Stomach (tissue), 8 donors: ENCODE measurements at regions not wholly inside any gene's neighbourhood (a gene's known extent, or its start where the extent isn't known, plus 50 kb on each side); places are given as distances from the start of the nearest gene placed in this dataset.
A peak's percentile ranks its signal among the peaks of the same experiment; 100 is the strongest.

ENCODE experiments used
- DNase-seq, 2 donors: peaks; one replicate each; pipeline versions ENCODE4 v3.0.0 to v3.0.0-alpha.2; 2013 to 2019
- H3K27ac ChIP-seq, 5 donors: fragments of 200-600 bp in 4 of 5; sonication (generic) in 4 of 5; one replicate each; pipeline ENCODE4 v1.5.1; 2013 to 2019; ENCODE audit warnings: mild to moderate bottlenecking in 1 of 5, moderate library complexity in 1 of 5
- H3K27me3 ChIP-seq, 3 donors: fragments of 200-600 bp; sonication (generic); one replicate each; pipeline ENCODE4 v1.5.1; 2017 to 2019; ENCODE audit warnings: mixed run types in 1 of 3
- H3K36me3 ChIP-seq, 4 donors: fragments of 200-600 bp; sonication (generic); 1 replicate in 3 of 4; 2 replicates in 1 of 4; pipeline ENCODE4 v1.5.1; 2016 to 2019
- H3K4me1 ChIP-seq, 4 donors: fragments of 200-600 bp; sonication (generic); one replicate each; pipeline ENCODE4 v1.5.1; 2016 to 2019
- H3K4me3 ChIP-seq, 4 donors: fragments of 200-600 bp; sonication (generic) in 3 of 4; one replicate each; pipeline ENCODE4 v1.5.1; 2016 to 2019; ENCODE audit warnings: mild to moderate bottlenecking in 1 of 4
- H3K9me3 ChIP-seq, 4 donors: fragments of 200-600 bp; sonication (generic); one replicate each; pipeline ENCODE4 v1.5.1; 2016 to 2019
- EP300 ChIP-seq: sonication (generic); formaldehyde crosslinking; IDR thresholded peaks from one replicate; pipeline ENCODE4 v1.6.1; 2017; ENCODE audit warnings: antibody characterized with exemption
- POLR2A ChIP-seq, 4 donors: fragments of 450-650 bp; IDR thresholded peaks; one replicate each; pipeline ENCODE4 v1.6.1; 2016; ENCODE audit warnings: antibody characterized with exemption in 4 of 4, control low read depth in 2 of 4, mild to moderate bottlenecking in 1 of 4, moderate library complexity in 1 of 4
- POLR2AphosphoS5 ChIP-seq, 3 donors: sonication (generic); formaldehyde crosslinking; IDR thresholded peaks; one replicate each; pipeline ENCODE4 v1.6.1; 2016; ENCODE audit warnings: antibody characterized with exemption in 3 of 3
- WGBS, 5 donors: extraction: QIAGEN DNeasy Blood & Tissue Kit in 3 of 5; methylation state at CpG; one replicate each; pipeline versions ENCODE4 v1.1.5 to v1.1.7; 2013 to 2018; 5-methylcytosine and 5-hydroxymethylcytosine counted together
- intact Hi-C: fragments of 100-400 bp; cut with DNase I; formaldehyde crosslinking; loops from one replicate; pipeline ENCODE4 v1.15.1; 2023; ENCODE audit warnings: low total_unique reads
- TF ChIP-seq, protein P1 (sequence below), 7 experiments: fragments of 450-650 bp in 4 of 7; fragments of 200-600 bp in 3 of 7; sonication (generic) in 3 of 7; IDR thresholded peaks; one replicate each; pipeline ENCODE4 v1.5.1; 2016 to 2019; ENCODE audit warnings: antibody characterized with exemption in 7 of 7, control low read depth in 2 of 7, mild to moderate bottlenecking in 1 of 7
- donor health status: healthy with polysubstance abuse.
- donor health status: Bipolar disorder and iron deficiency.
- donor health status: healthy.

DNA sequence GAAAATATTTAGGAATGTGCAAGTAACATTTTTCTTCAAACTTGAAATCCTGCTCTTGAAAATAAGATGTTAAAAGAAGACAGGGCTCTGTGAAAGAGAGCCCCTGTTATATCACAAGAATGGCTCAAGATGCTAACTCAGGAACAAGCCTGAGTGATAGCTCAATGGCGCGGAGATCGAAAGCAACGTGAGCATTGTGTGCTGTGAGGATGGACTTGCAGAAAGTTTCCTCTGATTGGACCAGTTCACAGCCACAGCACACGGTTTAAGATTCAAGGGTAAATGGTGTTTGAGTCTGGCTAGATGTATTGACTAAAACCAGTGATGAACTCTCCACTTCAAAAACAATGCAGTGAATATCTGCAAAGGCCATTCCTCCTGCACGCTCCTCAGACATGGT lies 2387.0 kb downstream of the MAT2B start:
- H3K36me3 ChIP-seq, result no peaks in the 10 kb centered on the region
- 84 to 91% (median 88%) methylated on average over 6 of the region's 6 CpGs for WGBS, 5 donors
- intact Hi-C loops, result no loop called here
- no peak overlapping the region for H3K27ac ChIP-seq
- H3K9me3 ChIP-seq, result peaks cover 0 to 2% (median 0%) of the 10 kb centered on the region in 4 donors
- H3K4me1 ChIP-seq, result no peaks in the 10 kb centered on the region
- H3K27me3 ChIP-seq, result no peaks in the 10 kb centered on the region
- TF ChIP-seq EP300 (no peak), POLR2AphosphoS5 (IDR thresholded peaks at IDR 0.05) (no peak), POLR2A (IDR thresholded peaks at IDR 0.05) (no peak)
- TF ChIP-seq, protein P1, sequence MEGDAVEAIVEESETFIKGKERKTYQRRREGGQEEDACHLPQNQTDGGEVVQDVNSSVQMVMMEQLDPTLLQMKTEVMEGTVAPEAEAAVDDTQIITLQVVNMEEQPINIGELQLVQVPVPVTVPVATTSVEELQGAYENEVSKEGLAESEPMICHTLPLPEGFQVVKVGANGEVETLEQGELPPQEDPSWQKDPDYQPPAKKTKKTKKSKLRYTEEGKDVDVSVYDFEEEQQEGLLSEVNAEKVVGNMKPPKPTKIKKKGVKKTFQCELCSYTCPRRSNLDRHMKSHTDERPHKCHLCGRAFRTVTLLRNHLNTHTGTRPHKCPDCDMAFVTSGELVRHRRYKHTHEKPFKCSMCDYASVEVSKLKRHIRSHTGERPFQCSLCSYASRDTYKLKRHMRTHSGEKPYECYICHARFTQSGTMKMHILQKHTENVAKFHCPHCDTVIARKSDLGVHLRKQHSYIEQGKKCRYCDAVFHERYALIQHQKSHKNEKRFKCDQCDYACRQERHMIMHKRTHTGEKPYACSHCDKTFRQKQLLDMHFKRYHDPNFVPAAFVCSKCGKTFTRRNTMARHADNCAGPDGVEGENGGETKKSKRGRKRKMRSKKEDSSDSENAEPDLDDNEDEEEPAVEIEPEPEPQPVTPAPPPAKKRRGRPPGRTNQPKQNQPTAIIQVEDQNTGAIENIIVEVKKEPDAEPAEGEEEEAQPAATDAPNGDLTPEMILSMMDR (IDR thresholded peaks at IDR 0.05), result no peak
- H3K4me3 ChIP-seq, result no peak overlapping the region
- DNase-seq, result no peak

DNA sequence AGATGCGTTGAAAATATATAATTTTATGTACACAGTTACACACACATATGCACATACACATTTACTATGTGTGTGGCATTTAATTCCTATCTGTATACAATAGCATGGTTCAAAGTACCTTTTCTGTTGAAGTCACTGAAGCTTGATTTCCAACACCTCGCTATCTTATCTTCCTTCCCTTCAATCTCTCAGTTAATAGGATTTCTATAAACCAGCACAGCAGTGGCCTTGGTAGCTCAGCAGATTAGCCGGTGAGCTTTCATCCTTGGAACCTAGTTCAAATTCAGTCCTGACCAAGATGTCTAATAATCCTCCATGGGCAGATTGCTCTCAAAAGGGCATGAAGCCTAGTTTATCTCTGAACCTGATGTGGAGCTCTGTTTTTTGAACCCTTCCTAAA lies 2389.5 kb downstream of the MAT2B start:
- WGBS, 5 donors, result 30 to 52% (median 38%) methylated on average over 3 of the region's 3 CpGs
- Histone ChIP-seq H3K4me3 (no peak overlapping the region), H3K27ac (no peak overlapping the region), H3K4me1 (no peaks in the 10 kb centered on the region), H3K27me3 (no peaks in the 10 kb centered on the region), H3K36me3 (no peaks in the 10 kb centered on the region), H3K9me3 (peaks cover 0 to 3% (median 0%) of the 10 kb centered on the region in 4 donors)
- TF ChIP-seq, protein P1 (IDR thresholded peaks at IDR 0.05), result no peak
- TF ChIP-seq POLR2A (IDR thresholded peaks at IDR 0.05) (no peak), EP300 (no peak), POLR2AphosphoS5 (IDR thresholded peaks at IDR 0.05) (no peak)
- intact Hi-C loops, result no loop called here
- DNase-seq, result no peak

DNA sequence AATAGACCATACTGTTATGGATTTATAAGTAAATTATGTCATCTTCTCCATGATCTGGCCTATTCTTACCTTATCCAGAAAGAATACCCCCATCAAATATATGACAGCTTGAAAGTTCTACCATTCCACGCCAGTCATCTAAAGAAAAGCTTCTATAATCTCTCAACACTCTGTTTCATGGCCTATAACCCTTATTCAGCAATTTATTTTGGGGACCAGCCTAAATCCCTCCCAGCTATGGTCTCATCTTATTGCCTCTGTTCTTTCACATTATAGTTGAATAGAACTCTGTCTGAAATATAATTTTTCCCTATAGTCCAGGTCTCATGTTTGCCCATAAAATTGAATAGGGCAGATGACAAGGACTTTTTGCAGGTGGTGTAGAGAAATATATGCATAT lies 2387.6 kb upstream of the WWC1 start:
- no peaks in the 10 kb centered on the region for H3K27me3 ChIP-seq
- H3K4me1 ChIP-seq, result no peaks in the 10 kb centered on the region
- intact Hi-C loops, result no loop called here
- no peaks in the 10 kb centered on the region for H3K36me3 ChIP-seq
- 63 to 91% (median 78%) methylated on average over 1 of the region's 1 CpG for WGBS, 5 donors
- peaks cover 0 to 4% (median 0%) of the 10 kb centered on the region in 4 donors for H3K9me3 ChIP-seq
- TF ChIP-seq EP300 (no peak), POLR2A (IDR thresholded peaks at IDR 0.05) (no peak), POLR2AphosphoS5 (IDR thresholded peaks at IDR 0.05) (no peak)
- TF ChIP-seq, protein P1 (IDR thresholded peaks at IDR 0.05), result no peak
- DNase-seq, result no peak
- H3K27ac ChIP-seq, result no peak overlapping the region
- no peak overlapping the region for H3K4me3 ChIP-seq

DNA sequence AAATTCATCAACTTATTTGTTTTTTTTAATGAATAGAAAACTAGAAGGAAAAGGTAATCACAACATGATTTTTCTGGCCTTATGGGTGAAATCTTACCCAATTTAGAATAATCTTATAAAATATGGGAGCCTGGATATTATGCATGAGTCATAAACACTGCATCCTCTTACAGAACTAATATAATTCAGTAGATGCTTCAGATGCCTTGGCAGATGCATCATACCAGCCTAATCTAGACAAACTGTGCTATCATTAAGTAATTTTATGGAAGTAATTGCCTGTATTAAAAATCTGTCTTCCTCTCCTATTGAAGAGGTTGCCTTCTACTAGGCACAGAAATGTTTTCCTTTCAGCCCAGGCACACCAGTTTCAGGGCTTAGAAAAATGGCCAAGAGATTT lies 2384.6 kb upstream of the WWC1 start:
- Histone ChIP-seq H3K9me3 (peaks cover 0 to 12% (median 3%) of the 10 kb centered on the region in 4 donors), H3K4me1 (no peaks in the 10 kb centered on the region), H3K36me3 (no peaks in the 10 kb centered on the region), H3K27ac (no peak overlapping the region), H3K4me3 (no peak overlapping the region), H3K27me3 (no peaks in the 10 kb centered on the region)
- no peak for TF ChIP-seq EP300
- TF ChIP-seq POLR2AphosphoS5 (IDR thresholded peaks at IDR 0.05), result no peak
- TF ChIP-seq, protein P1 (IDR thresholded peaks at IDR 0.05), result no peak
- TF ChIP-seq POLR2A (IDR thresholded peaks at IDR 0.05), result no peak
- peak in 1 of 2 donors; percentile 3 for DNase-seq
- intact Hi-C loops, result no loop called here
